WTC11 (cell line): ENCODE measurements at regions not wholly inside any gene's neighbourhood (a gene's known extent, or its start where the extent isn't known, plus 50 kb on each side); places are given as distances from the start of the nearest gene placed in this dataset.

ENCODE experiments used
- E2F5 ChIP-seq: sonication (generic); formaldehyde crosslinking; IDR thresholded peaks from 2 replicates; pipeline ENCODE4 v1.8.1; 2022; ENCODE audit warnings: mild to moderate bottlenecking, moderate library complexity, missing genetic modification reagents
- FOXJ3 ChIP-seq: sonication (generic); formaldehyde crosslinking; IDR thresholded peaks from 2 replicates; pipeline ENCODE4 v1.9.0; 2021; ENCODE audit warnings: missing genetic modification reagents, mild to moderate bottlenecking, borderline replicate concordance
- FOXP1 ChIP-seq: sonication (generic); formaldehyde crosslinking; IDR thresholded peaks from 2 replicates; pipeline ENCODE4 v1.8.0; 2022; ENCODE audit warnings: missing genetic modification reagents, mild to moderate bottlenecking, moderate library complexity, borderline replicate concordance
- JAZF1 ChIP-seq: fragments of 250-450 bp; sonication (Bioruptor Pico); IDR thresholded peaks from 2 replicates; pipeline ENCODE4 v1.9.0; 2021; ENCODE audit warnings: moderate library complexity, mild to moderate bottlenecking, inconsistent platforms
- JUN ChIP-seq: sonication (generic); formaldehyde crosslinking; IDR thresholded peaks from 2 replicates; pipeline ENCODE4 v1.8.0; 2023; ENCODE audit warnings: mild to moderate bottlenecking, missing genetic modification reagents
- NFYB ChIP-seq: sonication (generic); formaldehyde crosslinking; conservative IDR thresholded peaks from 2 replicates; pipeline ENCODE4 v1.8.0; 2022; ENCODE audit warnings: low read depth, missing genetic modification reagents
- TF ChIP-seq, protein P1 (sequence below): fragments of 200-600 bp; IDR thresholded peaks from 2 replicates; pipeline ENCODE4 v1.8.0; 2022; ENCODE audit warnings: antibody characterized with exemption
- TF ChIP-seq, protein P2 (sequence below): sonication (generic); formaldehyde crosslinking; IDR thresholded peaks from 2 replicates; pipeline ENCODE4 v1.8.1; 2022; ENCODE audit warnings: low read depth, missing genetic modification reagents, borderline replicate concordance

- TF ChIP-seq E2F5 (CRISPR knock-in tag) (no peak), FOXP1 (CRISPR knock-in tag) (no peak), JUN (CRISPR knock-in tag) (no peak), NFYB (CRISPR knock-in tag) (no peak), JAZF1 (no peak), FOXJ3 (CRISPR knock-in tag) (no peak)
- TF ChIP-seq, protein P1, sequence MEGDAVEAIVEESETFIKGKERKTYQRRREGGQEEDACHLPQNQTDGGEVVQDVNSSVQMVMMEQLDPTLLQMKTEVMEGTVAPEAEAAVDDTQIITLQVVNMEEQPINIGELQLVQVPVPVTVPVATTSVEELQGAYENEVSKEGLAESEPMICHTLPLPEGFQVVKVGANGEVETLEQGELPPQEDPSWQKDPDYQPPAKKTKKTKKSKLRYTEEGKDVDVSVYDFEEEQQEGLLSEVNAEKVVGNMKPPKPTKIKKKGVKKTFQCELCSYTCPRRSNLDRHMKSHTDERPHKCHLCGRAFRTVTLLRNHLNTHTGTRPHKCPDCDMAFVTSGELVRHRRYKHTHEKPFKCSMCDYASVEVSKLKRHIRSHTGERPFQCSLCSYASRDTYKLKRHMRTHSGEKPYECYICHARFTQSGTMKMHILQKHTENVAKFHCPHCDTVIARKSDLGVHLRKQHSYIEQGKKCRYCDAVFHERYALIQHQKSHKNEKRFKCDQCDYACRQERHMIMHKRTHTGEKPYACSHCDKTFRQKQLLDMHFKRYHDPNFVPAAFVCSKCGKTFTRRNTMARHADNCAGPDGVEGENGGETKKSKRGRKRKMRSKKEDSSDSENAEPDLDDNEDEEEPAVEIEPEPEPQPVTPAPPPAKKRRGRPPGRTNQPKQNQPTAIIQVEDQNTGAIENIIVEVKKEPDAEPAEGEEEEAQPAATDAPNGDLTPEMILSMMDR = no peak
- TF ChIP-seq, protein P2, sequence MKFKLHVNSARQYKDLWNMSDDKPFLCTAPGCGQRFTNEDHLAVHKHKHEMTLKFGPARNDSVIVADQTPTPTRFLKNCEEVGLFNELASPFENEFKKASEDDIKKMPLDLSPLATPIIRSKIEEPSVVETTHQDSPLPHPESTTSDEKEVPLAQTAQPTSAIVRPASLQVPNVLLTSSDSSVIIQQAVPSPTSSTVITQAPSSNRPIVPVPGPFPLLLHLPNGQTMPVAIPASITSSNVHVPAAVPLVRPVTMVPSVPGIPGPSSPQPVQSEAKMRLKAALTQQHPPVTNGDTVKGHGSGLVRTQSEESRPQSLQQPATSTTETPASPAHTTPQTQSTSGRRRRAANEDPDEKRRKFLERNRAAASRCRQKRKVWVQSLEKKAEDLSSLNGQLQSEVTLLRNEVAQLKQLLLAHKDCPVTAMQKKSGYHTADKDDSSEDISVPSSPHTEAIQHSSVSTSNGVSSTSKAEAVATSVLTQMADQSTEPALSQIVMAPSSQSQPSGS = no peak
Measured at GRCh38 chr13:106262886-106263285, 272.6 kb downstream of the EFNB2 start.
